SU-DHL-6 (cell line): ENCODE measurements at regions not wholly inside any gene's neighbourhood (a gene's known extent, or its start where the extent isn't known, plus 50 kb on each side); places are given as distances from the start of the nearest gene placed in this dataset.

Experiments
- CTCF ChIP-seq: fragments of 200-600 bp; sonication (generic); IDR thresholded peaks from one replicate; pipeline ENCODE4 v1.5.1; 2017; ENCODE audit warnings: antibody characterized with exemption, mild to moderate bottlenecking, low read length, moderate library complexity; ENCODE audit not compliant: insufficient read depth, poor library complexity, severe bottlenecking
- EZH2phosphoT487 ChIP-seq: fragments of 200-600 bp; sonication (generic), shearing (Covaris generic); conservative IDR thresholded peaks from 2 replicates; pipeline ENCODE4 v1.6.1; 2018; ENCODE audit warnings: mild to moderate bottlenecking, antibody characterized with exemption, low read length, moderate library complexity, mixed read lengths

DNA sequence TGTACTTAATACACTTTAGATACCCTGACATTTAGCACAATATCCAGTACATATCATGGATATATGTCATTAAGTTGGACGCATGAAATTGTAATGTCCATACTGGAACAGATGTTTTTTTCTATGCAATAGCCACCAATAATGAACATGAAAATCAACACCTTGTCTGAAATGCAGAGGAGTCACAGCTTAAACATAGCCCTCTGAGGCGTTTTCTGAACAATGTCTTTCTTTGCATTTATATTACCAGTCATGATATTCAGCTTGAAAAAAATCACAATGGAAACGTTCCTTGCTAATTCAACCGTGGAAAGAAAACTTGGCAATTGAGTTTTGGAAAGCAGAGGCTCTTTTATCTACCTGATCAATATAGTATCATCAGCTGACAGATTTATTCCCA lies 86.7 kb upstream of the COL11A1 start:
- TF ChIP-seq CTCF: no peak
- TF ChIP-seq EZH2phosphoT487: no peak
